ENCODE measurements at regions not wholly inside any gene's neighbourhood (a gene's known extent, or its start where the extent isn't known, plus 50 kb on each side); places are given as distances from the start of the nearest gene placed in this dataset.

DNA sequence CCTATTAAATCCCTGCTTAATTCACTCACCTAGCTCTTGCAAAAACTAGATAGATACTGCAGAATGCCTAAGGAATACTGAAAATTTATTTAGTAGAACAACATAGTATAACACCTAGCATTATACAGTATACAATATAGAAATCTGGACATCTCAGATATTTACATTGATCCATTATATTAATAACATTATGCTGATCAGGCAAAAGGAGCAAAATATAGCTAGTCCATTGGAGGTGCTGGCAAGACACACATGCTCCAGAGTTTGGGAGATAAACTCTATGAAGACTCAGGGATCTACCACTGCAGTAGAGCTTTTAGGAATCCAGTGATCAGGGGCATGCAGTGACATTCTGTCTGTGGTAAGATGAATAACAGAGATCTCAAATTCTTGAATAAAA, 357.6 kb downstream of the TBC1D4 start:
- DNase-seq = no peak

DNA sequence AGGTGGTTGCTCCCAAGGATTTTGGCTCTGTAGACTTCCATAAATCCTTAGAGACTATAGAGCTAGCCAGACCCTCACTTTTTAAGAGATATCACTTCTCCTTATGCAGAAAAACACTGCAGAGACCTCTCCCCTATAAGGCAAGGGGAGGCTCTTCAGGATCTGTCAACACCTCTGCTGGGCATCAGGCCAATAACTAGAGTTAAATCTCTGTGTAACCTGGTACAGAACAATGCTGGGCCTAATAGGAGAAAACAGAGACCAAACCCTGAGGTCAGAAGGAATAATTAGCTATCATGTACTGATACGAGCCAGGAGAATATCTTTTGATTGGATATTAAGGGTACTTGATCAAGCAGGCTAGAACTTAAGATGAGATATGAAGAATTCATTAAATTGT, 358.5 kb downstream of the TBC1D4 start:
- DNase-seq = no peak

DNA sequence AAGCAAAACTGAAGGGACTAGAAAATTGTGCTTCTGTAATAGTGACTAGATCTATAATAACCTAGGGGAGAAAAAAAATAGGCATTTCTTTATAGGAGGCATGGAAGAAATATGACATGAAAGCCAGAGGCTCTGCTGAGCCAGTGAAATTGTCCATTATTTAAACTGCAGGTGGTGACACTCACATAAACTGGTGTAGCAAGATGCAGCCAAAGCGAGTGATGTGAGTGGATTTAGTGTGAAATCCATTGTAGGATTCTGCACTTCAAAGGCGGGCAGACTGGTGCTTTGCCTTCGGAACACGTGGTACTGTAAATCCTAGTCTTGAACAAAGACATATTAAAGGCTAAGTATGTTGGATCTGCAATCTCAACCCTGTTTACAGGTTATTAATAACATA, 361.9 kb downstream of the TBC1D4 start:
- DNase-seq = no peak

DNA sequence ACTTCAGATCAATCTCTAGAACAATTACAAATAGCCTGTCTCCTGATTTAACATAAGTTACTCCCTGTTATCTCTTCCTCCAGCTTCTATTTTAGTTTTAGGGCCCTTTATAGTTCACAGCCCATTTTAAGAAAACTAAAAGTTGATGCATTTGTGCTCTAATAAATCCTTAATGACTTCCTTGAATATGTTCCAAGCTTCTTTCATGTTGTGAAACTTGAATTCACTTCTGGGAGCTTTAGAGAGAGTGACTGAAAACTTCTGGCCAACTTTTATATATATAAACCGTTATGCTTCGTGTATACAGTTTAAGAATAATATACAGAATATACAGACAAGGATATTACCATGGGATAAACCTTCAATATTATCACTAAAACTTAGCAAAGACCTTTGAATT, 366.8 kb downstream of the TBC1D4 start:
- DNase-seq = no peak

DNA sequence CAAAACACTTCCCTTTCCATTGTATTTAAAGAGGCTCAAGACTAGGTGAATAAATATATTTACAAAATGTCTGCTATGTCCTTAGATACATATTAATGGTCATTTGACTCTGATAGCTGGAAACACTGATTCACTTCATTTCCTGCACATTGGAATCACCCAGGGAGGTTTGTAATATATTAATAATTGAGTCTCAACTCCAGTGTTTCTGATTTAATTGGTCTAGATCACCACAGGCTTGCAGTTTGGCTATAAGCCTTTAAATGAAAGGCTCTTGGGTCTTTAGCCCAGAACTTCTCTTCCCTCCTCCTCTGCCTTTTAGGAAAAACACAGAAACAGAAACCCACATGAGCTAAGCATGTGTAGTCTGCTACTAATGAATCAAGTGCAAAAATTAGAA, 378.0 kb downstream of the TBC1D4 start:
- no peak for DNase-seq

DNA sequence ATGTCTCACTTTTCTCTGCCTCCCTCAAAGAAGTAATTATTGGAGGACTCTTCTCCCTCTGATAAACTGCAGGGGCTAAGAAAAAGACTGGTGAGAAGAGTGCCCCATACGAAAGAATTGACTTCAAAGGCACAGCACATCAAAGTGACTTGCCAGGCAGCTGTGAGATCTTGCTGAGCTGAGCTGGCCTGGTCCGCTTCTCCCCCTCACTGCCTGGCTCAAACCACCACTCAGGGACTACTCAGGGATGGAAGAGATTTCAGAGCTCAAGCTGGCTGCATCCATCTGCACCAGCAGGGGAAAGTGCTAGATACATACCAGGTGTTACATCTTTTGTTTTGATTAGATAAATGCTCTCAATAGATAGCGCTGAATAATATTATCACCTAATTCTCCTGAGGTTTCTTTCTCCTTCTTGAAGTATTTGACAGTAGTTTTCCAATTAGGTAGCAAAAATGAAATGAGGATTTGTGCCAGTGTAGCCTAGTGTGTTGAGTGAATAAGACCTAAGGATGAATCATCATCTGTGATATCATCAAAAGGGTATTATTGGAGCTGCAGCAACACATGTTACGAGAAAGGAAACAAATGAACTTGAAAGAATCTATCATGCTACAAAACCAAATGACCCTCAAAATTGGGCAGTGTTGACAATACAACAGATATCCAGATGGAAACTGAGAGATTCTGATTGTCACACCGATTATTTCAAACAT, 379.8 kb downstream of the TBC1D4 start:
- DNase-seq = no peak

DNA sequence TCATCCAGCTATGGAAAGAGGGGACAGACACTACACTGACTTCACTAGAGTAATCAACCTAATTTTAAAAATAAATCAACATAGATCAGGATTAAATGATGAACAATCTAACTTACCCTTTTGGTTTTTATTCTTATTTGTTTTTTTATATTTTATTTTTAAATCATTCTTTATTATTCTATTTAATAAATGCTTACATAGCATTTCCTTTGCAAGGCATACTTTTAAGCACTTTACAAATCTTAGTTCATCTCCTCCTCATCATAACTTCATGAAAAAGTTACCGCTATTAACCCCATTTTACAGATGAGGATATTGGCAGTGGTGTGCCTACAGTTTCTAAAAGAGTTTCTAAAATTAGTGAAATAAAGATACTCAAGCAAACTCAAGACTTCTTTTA, 380.6 kb downstream of the TBC1D4 start:
- no peak for DNase-seq

DNA sequence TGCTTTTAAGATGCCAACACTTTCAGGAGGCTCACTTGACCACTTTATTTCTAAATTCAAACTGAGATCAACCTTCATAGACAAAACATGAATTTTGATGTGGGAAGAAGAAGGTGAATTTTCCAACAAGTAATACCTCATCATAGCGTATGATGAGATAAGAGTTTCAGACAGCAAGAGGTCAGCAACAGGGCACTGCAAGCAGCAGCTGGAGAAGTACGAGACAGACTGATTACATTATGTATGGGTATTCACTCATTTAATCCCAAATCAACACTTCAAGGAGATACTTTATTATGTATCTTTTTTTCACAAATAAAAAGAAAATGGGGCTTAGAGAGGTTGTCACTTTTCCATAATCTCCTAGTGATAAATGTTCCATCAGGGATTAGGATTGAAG, 389.8 kb downstream of the TBC1D4 start:
- DNase-seq = no peak

DNA sequence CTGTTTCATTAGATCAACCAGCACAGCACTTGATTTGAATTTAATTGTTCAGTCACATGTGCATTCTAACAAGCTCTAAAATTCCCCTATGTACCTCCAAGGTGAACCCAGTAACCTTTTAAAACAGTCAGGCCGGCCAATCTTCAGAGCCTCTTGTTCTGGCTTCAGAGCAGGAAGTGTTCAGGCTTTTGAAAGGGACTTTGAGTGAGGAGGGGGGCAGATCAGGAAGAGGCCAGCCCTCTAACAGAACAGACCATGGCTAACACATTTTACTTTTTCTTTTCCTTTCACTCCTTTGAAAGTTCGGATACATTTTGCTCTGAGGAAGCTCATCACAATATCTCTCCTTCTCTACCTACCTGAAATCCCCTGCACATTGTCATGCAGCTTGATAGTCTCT, 390.3 kb downstream of the TBC1D4 start:
- no peak for DNase-seq

DNA sequence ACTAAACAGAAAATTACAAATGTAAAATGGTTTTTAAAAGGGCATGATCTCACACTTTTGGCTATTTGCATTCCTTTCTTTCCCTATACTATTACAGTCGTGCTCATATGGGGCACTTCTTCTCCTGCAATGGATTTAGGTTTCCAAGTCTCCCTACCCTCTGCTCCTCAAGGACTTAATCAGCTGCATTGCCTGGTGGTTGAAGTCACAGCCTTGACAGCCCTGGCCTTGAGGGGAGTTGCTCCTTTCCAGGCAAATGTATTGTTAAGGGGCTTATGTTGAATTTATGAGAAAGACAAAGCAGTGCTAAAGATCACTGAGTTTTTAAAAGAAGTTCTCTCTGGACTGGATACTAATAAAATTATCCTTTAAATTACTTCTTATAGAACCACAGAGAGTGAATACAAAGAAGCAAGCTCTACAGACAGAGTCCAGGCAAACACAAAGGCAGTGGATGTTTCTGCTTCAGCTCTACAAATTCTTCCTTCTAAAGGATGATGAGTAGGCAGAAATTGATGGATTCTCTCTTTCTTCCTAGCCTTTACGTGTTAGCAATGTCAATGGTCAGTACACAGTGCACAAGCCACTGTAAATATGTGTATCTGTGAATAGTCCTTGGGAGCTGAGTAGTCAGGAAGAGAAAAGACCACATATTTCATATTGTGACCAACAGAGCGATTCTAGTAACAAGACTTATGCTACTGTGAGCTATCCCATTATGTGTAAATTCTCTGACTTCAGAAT, 390.9 kb downstream of the TBC1D4 start:
- DNase-seq = no peak

DNA sequence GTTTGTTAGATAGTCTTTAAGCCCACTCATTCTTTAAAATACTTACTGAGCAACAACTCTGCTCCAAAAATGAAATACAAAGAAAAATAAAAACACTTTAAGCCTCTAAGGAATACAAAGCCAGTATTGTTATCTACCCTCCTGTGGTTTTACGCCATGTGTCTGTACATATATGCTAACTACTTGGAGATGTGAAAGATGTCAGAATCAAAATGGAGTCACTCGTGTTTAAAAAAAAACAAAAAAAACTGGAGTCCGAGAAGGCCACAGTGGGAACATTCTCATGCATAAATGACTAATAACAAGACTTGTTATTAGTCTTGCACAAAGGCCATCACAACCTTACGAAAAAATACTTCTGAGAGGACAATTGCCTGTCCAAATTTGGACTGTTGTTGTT, 393.1 kb downstream of the TBC1D4 start:
- DNase-seq = no peak

DNA sequence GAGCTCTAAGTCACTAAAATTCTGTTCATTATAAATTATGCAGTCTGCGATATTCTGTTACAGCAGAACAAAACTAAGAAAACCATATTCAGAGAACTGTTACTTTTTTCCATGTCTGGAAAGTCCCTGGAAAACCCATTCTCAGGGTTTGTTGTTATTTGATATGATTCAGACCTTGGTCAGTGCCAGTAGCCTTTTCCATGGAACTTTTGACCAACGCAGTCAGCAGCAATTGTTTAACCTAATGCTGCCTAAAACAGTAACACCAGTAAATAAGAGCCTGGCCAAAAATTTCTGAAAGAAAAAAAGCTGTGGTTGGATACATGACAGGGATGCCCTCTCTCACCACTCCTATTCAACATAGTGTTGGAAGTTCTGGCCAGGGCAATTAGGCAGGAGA, 402.7 kb downstream of the TBC1D4 start:
- DNase-seq = no peak

DNA sequence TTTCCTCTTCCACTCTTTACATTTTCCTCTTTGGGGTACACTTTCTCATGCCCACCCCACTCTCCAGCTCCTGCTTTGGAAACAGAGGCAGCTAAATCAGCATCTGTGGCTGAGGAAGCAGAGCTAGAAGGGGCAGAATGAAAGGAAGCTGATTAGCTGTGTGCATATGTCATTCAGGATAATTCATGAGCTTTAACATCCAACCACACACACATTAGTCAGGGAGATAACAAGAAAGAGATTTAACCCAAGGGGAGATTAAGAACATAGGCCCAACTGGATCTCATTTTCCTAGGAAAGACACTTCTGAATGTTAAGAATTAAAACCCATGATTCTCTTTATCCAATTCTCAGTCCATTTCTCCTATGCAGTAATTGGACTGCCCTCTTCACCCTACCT, 405.5 kb downstream of the TBC1D4 start:
- DNase-seq = no peak

DNA sequence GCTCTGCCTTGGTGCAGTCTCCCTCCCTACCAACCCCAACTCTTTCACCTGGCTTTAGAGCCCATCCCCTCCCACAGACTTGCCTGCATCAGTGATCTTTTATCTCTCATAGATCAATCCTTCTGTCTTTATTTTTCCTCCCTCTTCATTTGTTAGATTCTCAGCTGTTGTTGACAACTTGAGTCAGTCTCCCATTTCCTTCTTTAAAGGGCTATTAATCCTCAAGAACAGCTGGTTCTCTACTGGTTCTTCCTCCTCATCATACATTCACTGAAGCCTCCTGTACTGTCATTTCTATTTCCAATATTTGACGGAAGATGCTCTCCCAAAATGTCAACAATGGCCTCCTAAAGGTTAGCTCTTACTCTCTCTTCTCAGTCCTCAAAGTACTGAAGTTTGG, 408.2 kb downstream of the TBC1D4 start:
- DNase-seq = no peak

DNA sequence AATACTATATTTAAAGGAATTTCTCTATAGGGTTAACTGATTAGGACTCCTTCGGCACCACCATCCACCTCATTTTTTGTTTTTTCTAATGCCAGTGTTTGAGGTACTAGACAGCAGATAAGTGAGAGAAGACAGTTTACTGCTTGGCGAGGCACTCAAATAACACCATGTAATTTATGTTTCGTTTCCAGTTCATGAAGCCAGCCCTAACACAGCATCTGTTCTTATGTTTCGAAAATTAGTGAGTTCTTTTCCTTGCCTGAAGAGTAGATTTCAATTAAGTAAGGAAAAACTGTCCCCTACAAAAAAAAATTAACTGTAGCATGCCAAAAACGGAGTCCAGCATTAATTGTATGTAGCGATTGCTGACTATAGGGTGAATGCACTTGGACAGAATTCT, 409.1 kb downstream of the TBC1D4 start:
- no peak for DNase-seq

DNA sequence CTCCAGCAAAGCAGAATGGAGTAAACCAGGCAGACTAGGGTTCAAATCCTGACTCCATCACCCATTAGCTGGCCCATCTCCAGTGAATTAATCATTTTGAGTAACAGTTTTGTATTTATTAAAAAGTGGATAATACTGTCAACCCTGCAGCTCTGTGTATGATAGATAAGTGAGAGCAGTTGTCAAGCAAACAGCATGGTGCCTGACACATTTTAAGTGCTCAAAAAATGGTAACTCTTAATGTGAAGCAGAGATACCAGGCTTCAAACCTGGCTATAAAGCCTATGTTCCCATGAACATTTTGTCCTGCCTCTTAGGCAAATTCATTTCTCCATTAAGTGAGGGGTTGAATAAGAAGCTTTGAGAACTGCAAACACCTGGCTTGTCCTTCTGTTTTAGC, 409.6 kb downstream of the TBC1D4 start:
- no peak for DNase-seq

DNA sequence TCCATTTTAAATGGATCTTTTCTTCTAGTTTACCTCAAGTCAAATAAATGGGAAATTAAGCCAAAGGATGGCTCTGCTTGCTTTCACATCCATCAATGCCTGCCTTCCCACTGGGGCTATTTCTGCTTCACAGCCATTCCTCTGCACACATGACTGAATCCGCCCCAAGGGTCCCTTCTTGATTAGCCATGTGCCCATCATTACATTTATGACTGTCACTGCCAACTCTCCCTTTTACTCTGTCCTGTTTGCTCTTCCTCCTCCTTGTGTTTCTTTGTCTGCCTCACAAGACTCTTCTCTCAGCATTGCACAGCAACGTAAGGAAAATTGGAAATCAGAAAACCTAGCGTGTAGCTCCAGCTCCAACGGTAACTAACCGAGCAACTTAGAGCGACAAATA, 410.2 kb downstream of the TBC1D4 start:
- no peak for DNase-seq

DNA sequence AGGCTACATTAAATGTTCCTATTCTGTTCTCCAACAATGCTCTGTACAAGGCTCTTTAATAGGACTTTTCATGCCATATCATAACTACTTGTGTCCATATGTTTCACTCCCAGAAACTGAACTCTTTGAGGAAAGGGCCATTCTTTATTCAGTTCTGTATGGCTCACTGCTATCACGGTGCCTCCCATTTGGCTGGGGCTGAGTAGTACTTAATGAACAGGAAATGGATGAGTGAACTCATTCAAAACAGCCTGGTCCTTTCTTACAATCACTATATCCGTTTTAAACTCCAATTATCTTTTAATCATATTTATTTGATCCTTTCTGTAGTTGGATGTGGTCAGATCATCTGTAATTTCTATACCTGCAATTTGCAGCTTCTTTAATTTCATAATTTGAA, 410.6 kb downstream of the TBC1D4 start:
- DNase-seq = no peak

DNA sequence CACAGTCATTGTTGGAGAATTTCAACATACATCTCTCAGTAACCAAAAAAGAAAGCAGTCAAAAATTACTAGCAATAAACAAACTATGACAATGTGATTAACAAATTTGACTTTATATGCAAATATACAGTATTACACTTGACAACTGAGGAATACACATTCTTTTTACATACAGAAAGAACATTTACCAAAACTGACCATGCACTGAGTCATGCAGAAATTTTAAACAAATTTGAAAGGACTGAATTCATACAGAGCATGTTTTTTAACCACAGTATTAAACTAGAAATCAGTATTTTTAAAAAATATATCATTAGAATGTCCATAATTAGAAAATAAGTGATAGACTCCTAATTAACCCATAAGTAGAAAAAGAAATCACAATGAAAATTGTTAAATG, 420.1 kb downstream of the TBC1D4 start:
- no peak for DNase-seq

DNA sequence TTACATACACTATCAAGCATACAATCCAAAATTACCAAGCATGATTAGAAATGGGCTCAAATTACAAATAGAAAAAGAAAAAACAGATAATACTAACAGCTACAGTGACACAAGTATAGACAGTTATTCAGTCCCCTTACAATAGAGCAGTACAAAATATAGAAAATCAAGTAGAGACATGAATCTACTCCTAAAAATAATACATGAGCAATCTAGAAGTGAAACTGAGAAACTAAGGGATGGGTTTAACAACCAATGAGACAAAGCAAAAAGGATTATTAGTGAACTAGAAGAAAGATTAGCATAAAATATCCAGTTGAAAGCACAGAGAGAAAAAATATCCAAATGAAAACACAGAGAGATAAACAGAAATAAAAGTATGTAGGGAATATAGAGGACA, 426.7 kb downstream of the TBC1D4 start:
- DNase-seq = no peak

DNA sequence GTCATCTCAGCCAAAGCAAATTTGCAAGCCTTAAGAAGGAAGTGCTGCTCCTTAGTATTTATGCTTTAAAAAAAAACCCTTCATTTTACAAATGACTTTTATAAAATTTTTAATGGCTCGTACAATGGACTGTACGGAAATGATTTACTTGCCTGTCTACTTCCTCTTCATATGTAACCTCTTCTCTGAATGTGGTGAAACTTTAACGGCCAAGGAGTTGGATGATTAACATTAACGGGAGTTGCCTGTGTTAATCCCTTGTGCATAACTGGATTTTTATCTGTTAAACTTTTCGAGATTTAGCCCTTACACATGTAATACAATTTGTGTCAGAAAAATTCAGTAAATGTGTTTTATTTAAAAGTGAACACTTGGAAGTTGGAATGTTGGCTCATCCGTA, 429.4 kb downstream of the TBC1D4 start:
- no peak for DNase-seq

DNA sequence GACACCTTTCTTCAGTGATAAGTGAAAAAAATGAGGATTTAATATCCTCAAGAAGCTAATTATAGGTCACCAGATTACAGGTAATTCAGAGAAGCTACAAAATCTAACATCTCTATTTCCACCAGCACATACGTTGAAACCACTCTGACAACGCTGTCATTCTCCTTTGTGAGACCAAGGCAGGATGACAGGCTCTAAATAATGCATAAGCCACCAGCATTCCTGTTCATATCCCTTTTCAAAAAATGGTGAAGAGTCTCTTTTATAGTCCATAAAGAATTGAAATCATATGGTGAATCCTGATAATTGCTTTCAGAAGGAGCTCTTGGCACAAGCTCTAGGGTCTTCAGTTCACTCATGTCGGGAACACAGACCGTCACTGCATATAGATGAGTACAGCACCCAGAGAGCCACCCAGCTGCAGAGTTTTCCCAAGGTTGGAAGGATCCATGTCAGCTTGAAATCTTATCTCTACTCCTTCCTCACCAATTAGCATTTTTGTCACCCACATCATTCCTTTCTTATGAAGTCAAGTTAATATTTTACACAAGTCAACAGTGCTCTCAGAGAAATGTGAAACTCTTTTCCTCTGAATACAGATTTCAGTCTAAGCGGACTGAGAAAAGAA, 431.4 kb downstream of the TBC1D4 start:
- DNase-seq = no peak

DNA sequence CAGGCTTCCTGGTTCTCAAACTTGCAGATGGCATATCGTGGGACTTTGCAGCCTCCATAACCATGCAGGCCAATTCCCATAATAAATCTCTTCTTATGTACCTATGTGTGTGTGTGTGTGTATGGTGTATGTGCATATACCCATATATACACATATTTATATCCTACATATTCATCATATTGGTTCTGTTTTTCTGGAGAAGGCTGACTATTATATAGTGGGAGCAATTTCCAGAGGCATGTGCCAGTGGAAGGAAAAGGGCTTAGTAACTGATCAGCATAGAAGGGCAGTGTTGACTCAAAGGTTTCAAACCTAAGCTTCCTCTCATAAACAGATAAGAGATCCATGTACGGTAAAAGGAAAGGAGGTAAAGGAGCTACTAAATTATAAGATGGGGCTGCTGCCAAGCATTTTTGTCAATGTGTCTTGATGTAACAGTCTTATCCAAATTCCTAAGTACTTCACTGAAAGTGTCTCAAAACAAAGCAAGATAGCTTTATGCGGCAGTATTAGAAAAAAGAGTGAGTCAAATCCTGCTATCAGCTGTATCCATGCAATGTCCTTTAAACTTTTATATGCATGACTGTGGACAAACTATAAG, 432.1 kb downstream of the TBC1D4 start:
- DNase-seq = no peak

DNA sequence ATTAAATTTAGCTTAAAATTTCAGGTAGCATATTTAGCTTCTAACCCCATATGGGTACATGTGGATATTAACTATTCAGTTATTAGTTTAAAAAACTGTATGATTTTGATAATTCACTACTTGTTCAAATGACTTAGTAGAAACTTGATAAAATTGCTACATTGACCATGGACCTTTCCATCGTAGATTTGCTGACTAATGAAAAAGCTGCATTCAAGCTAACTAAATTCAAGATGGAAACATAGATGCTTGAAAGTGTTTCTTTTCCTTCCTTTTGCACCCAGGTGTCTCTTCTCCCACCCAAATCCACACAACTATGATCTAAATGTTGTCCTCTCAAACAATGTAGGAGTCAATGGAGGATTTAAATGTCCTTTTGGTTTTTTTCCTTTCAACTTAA, 439.2 kb downstream of the TBC1D4 start:
- no peak for DNase-seq
